GM12874 (cell line): ENCODE measurements at regions not wholly inside any gene's neighbourhood (a gene's known extent, or its start where the extent isn't known, plus 50 kb on each side); places are given as distances from the start of the nearest gene placed in this dataset.

Source experiments
- CTCF ChIP-seq: IDR thresholded peaks from 2 replicates; pipeline ENCODE4 v1.5.1; 2011; ENCODE audit warnings: low read depth, mild to moderate bottlenecking, control low read depth, low read length, moderate library complexity; ENCODE audit not compliant: insufficient read depth

- TF ChIP-seq CTCF, result no peak
Observed at GRCh38 chr21:24737296-24737850, 869.9 kb downstream of the MRPL39 start.

DNA sequence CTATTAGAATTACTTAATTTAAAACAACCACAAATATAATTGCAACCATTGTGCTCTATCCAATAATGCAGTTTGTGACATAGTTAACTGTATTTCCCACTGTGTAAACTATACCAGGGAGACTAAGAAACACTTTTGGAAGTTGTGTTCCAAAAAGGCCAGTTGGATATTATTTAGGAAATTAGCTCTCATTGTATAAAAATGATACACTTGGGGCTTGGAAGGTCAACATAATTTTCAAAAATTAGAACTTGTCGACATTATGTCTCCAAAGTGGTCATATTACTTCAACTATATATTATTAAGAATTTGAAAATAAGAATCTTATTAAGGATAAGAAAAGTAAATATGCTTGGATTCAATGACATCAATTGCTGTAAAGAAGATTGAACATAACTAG lies 876.6 kb downstream of the MRPL39 start:
- TF ChIP-seq CTCF, result no peak

- no peak for TF ChIP-seq CTCF
Observed at GRCh38 chr21:24729568-24729967, 877.7 kb downstream of the MRPL39 start.

DNA sequence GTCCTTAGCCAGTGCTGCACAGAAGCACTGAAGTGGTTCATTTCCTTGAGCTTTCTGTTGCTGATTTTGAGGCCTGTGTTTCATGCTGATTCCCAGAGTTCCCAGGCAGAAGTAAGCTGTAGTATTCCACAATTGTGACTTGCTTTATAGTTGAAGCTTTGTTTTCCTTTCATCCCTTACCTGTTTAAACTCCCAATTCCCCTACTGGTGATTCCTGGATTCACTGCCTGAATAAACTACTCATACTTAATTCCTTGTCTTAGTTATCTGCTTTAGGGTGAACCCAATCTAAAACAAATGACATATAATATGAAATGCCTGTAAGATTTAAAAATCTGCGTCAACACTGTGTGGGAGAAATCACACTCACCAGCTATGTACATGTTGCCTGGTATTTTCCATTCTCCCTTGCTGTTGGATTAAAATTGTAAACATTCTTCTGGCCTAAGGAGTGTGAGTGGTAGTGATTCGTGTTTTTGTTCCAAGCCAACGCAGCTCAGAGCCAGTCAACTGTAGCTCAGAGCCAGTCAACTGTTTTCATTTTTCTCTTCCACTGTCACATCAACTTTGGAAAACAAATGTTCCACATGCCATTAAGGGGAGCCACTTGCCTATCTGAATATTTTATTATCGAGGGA lies 879.4 kb downstream of the MRPL39 start:
- TF ChIP-seq CTCF, result no peak

DNA sequence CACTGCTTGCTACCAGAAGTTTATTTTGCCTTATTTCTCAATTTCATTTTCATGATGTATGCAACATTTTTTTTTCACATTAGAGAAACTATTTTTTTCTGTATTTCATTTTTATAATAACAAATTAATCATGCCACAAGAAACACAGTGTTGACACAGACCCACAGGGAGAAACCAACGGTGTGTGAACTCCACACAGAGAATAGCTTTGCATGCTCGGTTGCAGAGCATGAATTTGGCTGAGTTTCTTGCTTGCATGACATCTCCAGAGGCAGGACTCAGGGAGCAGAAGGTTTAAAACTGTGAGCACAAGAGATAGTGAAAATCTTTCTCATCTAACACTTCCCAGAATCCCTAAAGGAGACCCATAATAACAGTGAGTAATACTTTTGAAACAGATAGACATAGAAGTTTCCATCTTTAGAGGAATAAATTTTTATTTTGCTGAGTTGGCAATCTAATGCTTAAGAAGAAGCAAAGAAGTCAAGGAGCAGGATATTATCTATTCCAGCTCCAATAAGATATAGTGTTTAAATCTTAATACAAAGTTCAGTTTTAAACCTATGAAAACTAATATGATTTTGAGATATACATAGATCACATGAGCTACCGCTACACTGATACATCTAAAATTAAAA lies 890.9 kb downstream of the MRPL39 start:
- no peak for TF ChIP-seq CTCF

GRCh38 chr21:24714646-24715200 lies 892.6 kb downstream of the MRPL39 start:
- no peak for TF ChIP-seq CTCF

GRCh38 chr21:24705201-24705600 lies 902.1 kb downstream of the MRPL39 start:
- TF ChIP-seq CTCF, result no peak
